GM12875 (cell line): ENCODE measurements at regions not wholly inside any gene's neighbourhood (a gene's known extent, or its start where the extent isn't known, plus 50 kb on each side); places are given as distances from the start of the nearest gene placed in this dataset.

ENCODE experiments used
- H3K4me3 ChIP-seq: one replicate; pipeline ENCODE4 v1.5.1; 2011; ENCODE audit warnings: low read depth, low read length, control low read depth
- CTCF ChIP-seq: IDR thresholded peaks from 2 replicates; pipeline ENCODE4 v1.5.1; 2011; ENCODE audit warnings: low read depth, mild to moderate bottlenecking, control low read depth, inconsistent platforms, low read length, moderate library complexity, borderline replicate concordance; ENCODE audit not compliant: insufficient read depth

- no peak overlapping the region for H3K4me3 ChIP-seq
- no peak for TF ChIP-seq CTCF
Observed at GRCh38 chr7:126026421-126027088, 1096.9 kb upstream of the POT1 start.

DNA sequence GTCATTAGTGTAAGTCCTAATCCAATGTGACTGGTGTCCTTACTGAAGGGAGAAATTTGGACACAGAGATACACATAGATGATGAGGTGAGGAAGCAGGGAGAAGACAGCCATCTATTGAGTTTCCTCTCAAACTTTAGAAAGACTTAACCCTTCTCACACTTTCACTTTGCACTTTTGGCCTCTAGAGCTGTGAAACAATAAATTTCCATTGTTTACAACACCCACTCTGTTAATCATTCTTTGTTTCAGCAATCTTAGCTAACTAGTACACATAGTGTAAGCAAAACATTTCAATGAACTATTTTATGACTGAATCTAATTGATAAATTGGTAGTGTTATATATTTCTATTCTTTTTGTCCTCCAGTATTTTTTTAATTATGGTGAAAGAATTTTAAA is 1092.8 kb upstream of the POT1 start:
- no peak overlapping the region for H3K4me3 ChIP-seq
- TF ChIP-seq CTCF = no peak

GRCh38 chr7:126016722-126017121 is 1087.1 kb upstream of the POT1 start:
- no peak overlapping the region for H3K4me3 ChIP-seq
- no peak for TF ChIP-seq CTCF

- TF ChIP-seq CTCF = no peak
- no peak overlapping the region for H3K4me3 ChIP-seq
Observed at GRCh38 chr7:126005064-126005463, 1075.4 kb upstream of the POT1 start.

DNA sequence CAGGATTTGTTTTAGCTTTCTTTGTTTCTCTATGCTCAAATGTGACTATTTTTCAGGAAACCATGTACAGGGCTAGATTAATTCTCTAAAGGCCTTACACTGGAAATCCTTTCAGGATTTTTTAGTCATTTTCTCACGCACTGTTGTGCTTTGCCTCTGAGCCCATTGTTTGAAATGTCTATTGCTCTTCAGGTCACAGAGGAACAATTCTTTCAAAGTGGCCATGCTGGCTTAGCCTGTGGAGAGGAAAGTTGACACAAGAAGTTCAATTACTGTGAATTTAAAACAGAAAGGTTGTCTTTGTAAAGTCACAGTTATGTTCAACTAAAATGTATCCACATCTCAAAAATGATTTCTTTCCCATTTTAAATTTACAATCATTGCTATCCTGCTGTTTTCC is 1071.7 kb upstream of the POT1 start:
- no peak for TF ChIP-seq CTCF
- no peak overlapping the region for H3K4me3 ChIP-seq

GRCh38 chr7:125984795-125985194 is 1055.2 kb upstream of the POT1 start:
- no peak for TF ChIP-seq CTCF
- H3K4me3 ChIP-seq = no peak overlapping the region

GRCh38 chr7:125971656-125972055 is 1042.0 kb upstream of the POT1 start:
- no peak for TF ChIP-seq CTCF
- no peak overlapping the region for H3K4me3 ChIP-seq
